NOMO-1 treated with dmso at 0.1 percent for 144 hours (cell line): ENCODE measurements at regions not wholly inside any gene's neighbourhood (a gene's known extent, or its start where the extent isn't known, plus 50 kb on each side); places are given as distances from the start of the nearest gene placed in this dataset.
"Not testable (repeated sequence)": the region's sequence is repeated elsewhere in the genome, so short reads cannot be mapped to it uniquely, and the experiment has no call there.

ENCODE experiments used
- DNase-seq: peaks from one replicate; lab custom pipeline; 2025; ENCODE audit not compliant: unreplicated experiment; lab: John Stamatoyannopoulos, UW

DNA sequence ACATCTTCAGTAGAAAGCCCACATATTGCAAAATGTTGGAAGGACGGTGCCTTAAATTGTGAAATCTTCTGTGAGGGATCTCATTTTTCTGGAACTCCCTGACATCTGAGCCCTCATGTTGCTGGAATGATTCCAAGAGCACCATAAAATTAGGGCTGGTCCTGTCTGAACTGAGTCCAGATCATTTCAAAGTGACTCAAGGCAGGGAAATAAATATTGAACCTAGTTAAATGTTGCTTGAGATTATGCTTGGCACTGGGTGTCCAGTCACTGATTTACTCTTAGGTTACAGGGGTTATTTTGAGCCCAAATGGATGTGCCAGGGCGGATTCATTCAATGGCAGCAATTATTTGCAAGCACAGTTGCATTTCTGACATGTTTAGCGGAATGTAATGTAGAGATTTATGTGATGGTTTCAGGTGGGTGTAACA, 437.0 kb downstream of the PIK3R1 start:
- no peak for DNase-seq

GRCh38 chr5:68653471-68653870, 437.9 kb downstream of the PIK3R1 start:
- DNase-seq, result no peak

DNA sequence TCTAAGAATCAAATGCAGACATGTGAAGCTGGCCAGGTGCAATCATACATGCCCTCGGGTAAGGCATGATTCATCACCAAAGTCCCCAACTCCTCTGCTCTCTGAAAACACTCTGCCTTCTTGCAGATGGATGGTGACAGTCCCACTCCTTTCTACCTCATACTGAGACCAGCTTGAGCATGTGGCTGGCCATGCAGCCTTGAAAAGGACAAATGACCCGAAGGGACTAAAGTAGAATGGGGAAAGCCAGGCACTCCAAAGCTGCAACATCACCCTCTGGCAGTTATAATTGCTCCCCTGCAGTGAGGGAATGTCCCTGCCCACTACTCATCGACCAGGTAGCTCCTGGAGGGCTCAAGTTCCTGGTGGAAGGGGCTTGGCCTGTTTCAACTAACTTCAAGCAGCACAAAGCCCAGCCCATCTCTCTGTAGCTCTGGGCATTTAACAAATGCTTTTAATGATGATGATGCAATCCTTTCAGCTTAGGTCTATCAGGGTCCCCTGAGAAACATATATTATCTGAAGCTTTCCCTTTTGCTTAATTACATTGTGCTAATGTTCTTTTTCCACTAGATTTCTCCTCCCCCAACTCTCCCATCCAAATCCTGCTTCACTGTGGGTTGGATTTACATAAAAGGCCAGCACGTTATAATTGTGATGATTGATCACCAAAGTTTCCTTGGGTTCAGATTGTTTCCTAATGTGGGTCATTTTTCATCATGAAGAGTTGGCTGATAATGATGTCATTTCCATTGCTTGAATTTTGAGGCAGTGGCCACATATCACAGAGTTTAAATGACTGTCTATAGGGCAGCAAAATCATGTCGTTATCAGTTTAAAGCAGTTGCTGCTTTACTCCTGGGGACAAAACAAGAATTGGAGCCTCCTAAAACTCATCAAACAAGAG, 436.5 kb upstream of the SLC30A5 start:
- DNase-seq, result no peak

GRCh38 chr5:68658810-68659372, 434.9 kb upstream of the SLC30A5 start:
- DNase-seq, result no peak

- DNase-seq, result no peak
These were observed 433.9 kb upstream of the SLC30A5 start for GRCh38 chr5:68659881-68660280.

GRCh38 chr5:68661237-68661636, 432.6 kb upstream of the SLC30A5 start:
- DNase-seq, result no peak

- no peak for DNase-seq
These were observed 431.0 kb upstream of the SLC30A5 start for GRCh38 chr5:68662804-68663307.

DNA sequence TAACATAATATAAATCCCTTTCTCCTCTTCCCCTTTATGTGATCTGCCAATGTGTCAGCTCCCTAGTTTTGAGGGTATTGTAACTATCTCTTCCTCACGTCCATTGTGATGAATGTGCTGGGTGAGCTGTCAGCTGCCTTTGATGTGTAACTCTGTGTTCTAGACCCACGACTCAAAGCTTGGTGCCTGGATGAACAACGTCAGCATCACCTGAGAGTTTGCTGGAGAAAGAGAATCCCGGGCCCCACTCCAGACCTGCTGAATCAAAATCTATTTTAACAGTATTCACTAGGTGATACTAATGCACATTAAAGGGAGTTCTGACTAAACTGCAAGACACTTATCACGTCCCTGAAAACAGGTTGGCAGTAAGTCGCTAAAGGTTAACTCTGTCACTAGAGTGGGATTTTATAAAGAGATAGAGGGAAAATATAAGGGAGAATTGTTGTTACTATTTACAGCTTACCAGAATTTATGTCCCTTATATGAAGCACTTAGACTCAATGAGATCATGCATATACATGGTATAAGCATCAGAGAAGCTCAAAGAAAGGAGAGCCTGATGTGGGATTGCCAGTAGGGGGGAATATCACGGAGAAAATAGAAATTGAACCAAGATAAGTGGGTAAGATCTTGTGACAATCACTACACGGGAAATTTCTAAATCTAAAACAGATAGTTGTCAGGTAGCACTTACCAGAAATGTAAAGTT, 423.8 kb upstream of the SLC30A5 start:
- no peak for DNase-seq

DNA sequence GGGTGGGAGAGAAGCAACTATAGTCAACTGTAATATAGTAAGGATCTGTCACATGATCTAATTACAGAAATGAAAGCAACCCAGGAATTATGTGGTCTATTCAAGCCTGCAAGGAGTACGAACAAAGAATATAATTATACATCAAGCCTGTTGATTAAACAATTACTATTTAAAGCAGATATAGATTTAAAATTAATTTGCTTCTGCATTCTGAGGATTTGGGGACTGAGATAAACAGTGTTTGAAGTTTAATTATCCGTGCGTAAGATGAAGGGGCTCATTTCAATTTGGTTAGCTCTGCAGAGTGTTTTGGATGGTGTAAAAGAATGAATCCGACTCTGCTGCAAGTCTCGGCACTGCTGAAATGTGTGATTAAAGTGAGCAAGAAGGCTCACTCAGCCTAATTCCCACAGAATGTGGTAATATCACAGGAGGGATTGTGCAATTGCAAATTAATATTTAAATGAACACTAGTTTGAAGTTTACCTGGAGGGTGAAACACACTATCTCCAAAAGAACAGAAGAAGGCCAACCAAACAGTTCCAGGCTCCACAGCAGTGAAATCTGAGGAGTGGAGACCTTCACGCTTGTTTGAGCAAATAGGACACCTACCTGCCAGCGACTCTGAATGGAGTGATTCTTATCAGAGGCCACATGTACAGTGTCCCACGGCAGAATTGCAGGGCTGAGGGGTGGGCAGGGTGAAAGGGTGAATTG, 420.6 kb upstream of the SLC30A5 start:
- no peak for DNase-seq

GRCh38 chr5:68673823-68674180, 420.0 kb upstream of the SLC30A5 start:
- DNase-seq, result no peak

GRCh38 chr5:68679041-68679440, 414.8 kb upstream of the SLC30A5 start:
- DNase-seq, result no peak

- DNase-seq, result no peak
These were observed 413.4 kb upstream of the SLC30A5 start for GRCh38 chr5:68680366-68680765.

GRCh38 chr5:68681929-68682328, 411.9 kb upstream of the SLC30A5 start:
- no peak for DNase-seq

DNA sequence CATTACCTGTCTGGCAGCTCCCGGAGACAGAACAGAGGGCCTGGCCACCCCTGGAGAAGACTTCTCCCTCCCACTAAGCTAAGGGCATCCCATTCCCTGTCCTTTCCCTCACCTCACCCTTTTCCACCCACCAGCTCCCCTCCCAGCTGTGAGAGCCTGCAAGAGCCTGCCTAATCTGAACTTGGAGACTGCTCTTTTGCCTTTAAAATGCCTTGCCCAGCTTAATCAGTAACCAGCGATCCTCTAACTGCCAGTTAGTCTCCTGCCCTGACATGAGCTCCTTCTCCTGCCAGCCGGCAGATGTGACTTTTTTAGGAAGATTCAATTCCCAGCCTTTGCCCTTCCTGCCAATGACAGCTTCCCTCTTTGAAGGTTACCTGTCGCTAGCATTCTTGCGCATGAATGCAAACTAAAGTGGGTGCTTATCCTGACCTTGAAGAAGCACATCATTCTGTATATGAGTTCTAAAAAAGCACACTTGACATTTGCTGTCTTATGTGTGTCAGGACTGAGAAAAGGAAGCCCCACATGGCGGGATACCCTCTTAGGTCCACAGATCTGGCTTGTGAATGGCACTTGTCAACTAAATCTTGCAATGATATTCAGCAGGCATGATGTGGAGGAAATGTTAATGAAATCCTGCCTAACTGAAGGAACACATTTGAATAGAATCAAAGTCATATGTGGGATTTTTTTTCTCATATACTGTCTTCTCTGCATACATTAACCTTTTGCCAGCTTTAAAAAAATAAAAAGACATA, 411.2 kb upstream of the SLC30A5 start:
- no peak for DNase-seq

- DNase-seq, result no peak
These were observed 410.2 kb upstream of the SLC30A5 start for GRCh38 chr5:68683632-68684036.

DNA sequence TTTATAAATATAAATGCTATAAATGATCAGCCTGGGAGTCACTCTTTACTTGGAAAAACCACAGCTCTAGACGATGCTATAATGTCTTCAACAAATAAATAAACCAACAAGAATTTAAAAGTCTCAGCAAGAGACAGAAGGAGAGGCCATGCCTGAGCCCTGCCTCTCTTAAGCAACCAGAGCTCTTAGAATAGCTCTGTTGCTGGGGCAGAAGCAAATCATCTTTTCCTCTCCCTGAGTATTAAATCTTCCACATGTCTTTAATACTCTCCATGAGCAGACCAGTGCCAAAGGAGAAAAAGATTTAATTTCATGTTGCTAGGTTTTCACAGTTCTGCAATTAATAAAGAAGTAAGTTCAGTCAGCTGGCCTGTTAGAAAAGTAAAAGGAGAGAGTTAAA, 408.0 kb upstream of the SLC30A5 start:
- no peak for DNase-seq

DNA sequence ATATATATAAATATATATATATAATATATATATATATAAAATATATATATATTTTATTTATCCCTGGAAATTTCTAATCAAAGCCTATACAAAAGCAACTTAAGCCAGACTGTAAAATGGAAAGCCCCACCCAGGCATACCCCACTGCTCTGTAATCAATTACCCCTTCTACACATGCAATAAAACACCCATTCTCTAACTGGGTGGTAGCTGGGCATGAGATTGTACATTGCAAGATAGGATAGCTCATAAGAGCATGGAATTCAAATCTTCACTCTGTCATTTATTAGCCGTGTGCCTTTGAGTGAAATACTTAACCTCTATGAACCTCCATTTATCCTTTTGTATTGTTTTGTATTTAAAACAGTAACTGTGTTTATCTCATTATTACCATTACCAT, 405.3 kb upstream of the SLC30A5 start:
- DNase-seq, result no peak

- no peak for DNase-seq
These were observed 404.8 kb upstream of the SLC30A5 start for GRCh38 chr5:68689010-68689409.

GRCh38 chr5:68691874-68692273, 401.9 kb upstream of the SLC30A5 start:
- DNase-seq, result not testable (repeated sequence)
